ENCODE measurements at regions not wholly inside any gene's neighbourhood (a gene's known extent, or its start where the extent isn't known, plus 50 kb on each side); places are given as distances from the start of the nearest gene placed in this dataset.

- no peak for TF ChIP-seq CTCF (conservative IDR thresholded peaks at IDR 0.05; ENCODE audit: low read length)
- TF ChIP-seq EZH2phosphoT487 (IDR thresholded peaks at IDR 0.05; ENCODE audit: borderline replicate concordance, low read depth, low read length): no peak
These were observed 174.0 kb upstream of the NREP start for GRCh38 chr5:111930905-111931461.
